ENCODE measurements at regions not wholly inside any gene's neighbourhood (a gene's known extent, or its start where the extent isn't known, plus 50 kb on each side); places are given as distances from the start of the nearest gene placed in this dataset.

- Histone ChIP-seq H3K27me3 (ENCODE audit: insufficient read depth, low read length) (no peaks in the 10 kb centered on the region), H2BK5ac (ENCODE audit: insufficient read length, low read length) (no peak overlapping the region), H2BK120ac (ENCODE audit: low read depth, low read length, poor library complexity, severe bottlenecking) (no peak overlapping the region), H2AFZ (ENCODE audit: low read length) (no peak overlapping the region), H3K79me1 (ENCODE audit: insufficient read depth, low read depth, low read length, poor library complexity, severe bottlenecking) (no peaks in the 10 kb centered on the region), H3T11ph (ENCODE audit: low read length) (no peak overlapping the region), H4K8ac (replicated peaks; ENCODE audit: insufficient read length, low read depth, low read length) (no peak overlapping the region), H3K4me2 (ENCODE audit: insufficient read depth, insufficient read length, low read length) (no peak overlapping the region), H3K18ac (ENCODE audit: insufficient read length, low read depth, low read length) (no peak overlapping the region), H3K27ac (ENCODE audit: insufficient read length, low read depth, low read length) (no peak overlapping the region), H3K14ac (ENCODE audit: insufficient read depth, low read length) (no peak overlapping the region), H3K23ac (ENCODE audit: insufficient read length, low read depth, low read length) (no peak overlapping the region), H3K23me2 (ENCODE audit: insufficient read length, low read depth, low read length, poor library complexity, severe bottlenecking) (no peaks in the 10 kb centered on the region), H3K4ac (ENCODE audit: low read depth, low read length) (no peak overlapping the region), H3K79me2 (ENCODE audit: insufficient read depth, low read length) (no peaks in the 10 kb centered on the region), H3K56ac (ENCODE audit: insufficient read length, low read depth, low read length) (no peak overlapping the region), H2BK20ac (ENCODE audit: low read depth, low read length, poor library complexity, severe bottlenecking) (no peak overlapping the region), H3K9ac (ENCODE audit: extremely low read depth, insufficient read length, low read length) (no peak overlapping the region), H2BK12ac (ENCODE audit: insufficient read length, low read depth, low read length) (no peak overlapping the region), H4K20me1 (ENCODE audit: control insufficient read depth, insufficient read depth, insufficient read length) (no peaks in the 10 kb centered on the region), H2AK5ac (ENCODE audit: insufficient read length, low read length) (no peak overlapping the region), H3K9me3 (ENCODE audit: control insufficient read depth, low read depth, low read length) (no peaks in the 10 kb centered on the region), H3K4me1 (ENCODE audit: insufficient read depth, low read length) (no peaks in the 10 kb centered on the region; the same call in 1 of the 2 replicates), H4K5ac (ENCODE audit: insufficient read length, low read depth, low read length) (no peak overlapping the region), H2BK15ac (ENCODE audit: low read depth, low read length) (no peak overlapping the region), H4K91ac (ENCODE audit: insufficient read length, low read depth, low read length) (no peak overlapping the region)
- TF ChIP-seq, protein P1, sequence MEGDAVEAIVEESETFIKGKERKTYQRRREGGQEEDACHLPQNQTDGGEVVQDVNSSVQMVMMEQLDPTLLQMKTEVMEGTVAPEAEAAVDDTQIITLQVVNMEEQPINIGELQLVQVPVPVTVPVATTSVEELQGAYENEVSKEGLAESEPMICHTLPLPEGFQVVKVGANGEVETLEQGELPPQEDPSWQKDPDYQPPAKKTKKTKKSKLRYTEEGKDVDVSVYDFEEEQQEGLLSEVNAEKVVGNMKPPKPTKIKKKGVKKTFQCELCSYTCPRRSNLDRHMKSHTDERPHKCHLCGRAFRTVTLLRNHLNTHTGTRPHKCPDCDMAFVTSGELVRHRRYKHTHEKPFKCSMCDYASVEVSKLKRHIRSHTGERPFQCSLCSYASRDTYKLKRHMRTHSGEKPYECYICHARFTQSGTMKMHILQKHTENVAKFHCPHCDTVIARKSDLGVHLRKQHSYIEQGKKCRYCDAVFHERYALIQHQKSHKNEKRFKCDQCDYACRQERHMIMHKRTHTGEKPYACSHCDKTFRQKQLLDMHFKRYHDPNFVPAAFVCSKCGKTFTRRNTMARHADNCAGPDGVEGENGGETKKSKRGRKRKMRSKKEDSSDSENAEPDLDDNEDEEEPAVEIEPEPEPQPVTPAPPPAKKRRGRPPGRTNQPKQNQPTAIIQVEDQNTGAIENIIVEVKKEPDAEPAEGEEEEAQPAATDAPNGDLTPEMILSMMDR (conservative IDR thresholded peaks at IDR 0.05), result no peak
- peaks cover 0 to 5% of the 10 kb centered on the region in 2 experiments; a peak in 1 of 5 replicates for H3K9me3 Mint-ChIP-seq
- H3K36me3 Mint-ChIP-seq (ENCODE audit: insufficient read depth in 1 of 3, low read depth in 3 of 3), result peaks cover 0 to 2% (median 0%) of the 10 kb centered on the region in 3 experiments; a peak in 1 of 7 replicates
- WGBS (ENCODE audit: extremely low coverage, insufficient read length, low lambda C conversion rate), result no CpG with 5 or more reads among the region's 3 CpGs
- peaks cover 24 to 26% of the 10 kb centered on the region in 2 experiments for H3K4me1 Mint-ChIP-seq
- peaks cover 7% of the 10 kb centered on the region for H3K27me3 Mint-ChIP-seq (ENCODE audit: low read depth)
- no peak overlapping the region for H3K4me3 Mint-ChIP-seq
- H3K27ac Mint-ChIP-seq, result no peak overlapping the region
- no peak for DNase-seq
These were observed 1493.6 kb downstream of the AACS start for GRCh38 chr12:126558810-126559209.

Data from H9 (cell line).